ENCODE measurements at regions not wholly inside any gene's neighbourhood (a gene's known extent, or its start where the extent isn't known, plus 50 kb on each side); places are given as distances from the start of the nearest gene placed in this dataset.

DNA sequence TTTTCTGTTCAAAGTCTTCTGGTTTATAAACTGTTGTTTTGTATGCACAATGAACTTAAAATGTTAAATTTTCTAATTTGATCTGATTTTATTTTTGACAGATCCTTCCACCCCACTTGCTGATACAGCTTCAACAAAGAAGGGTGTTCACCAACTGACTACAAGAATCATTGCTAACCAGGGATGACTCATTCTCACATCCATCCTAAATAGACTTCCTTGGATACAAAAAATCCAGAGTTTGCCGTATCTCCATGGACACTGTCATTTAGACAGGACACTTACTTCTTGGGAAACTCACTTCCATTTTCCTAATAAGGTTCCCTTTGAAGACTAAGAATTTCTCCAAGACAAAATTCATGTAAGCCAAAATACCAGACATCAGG is 111.6 kb upstream of the NWD2 start:
- no peak overlapping the region for H2AFZ ChIP-seq (ENCODE audit: insufficient read depth, low read depth, low read length, poor library complexity, severe bottlenecking)
- ChIA-PET POLR2A (no interaction called here), CTCF (no interaction called here)
- DNase-seq (no peak), ATAC-seq (ENCODE audit: low read depth) (no peak)
- no peaks in the 10 kb centered on the region for H3K9me3 Mint-ChIP-seq (ENCODE audit: insufficient read depth)
- no peaks in the 10 kb centered on the region for H3K4me1 ChIP-seq (ENCODE audit: control insufficient read depth in 2 of 2, insufficient read depth in 2 of 2, low read length in 2 of 2)
- no peaks in the 10 kb centered on the region for H3K36me3 ChIP-seq (replicated peaks in 1 of 2; ENCODE audit: control extremely low read depth in 1 of 2, control insufficient read depth in 1 of 2, extremely low read depth in 1 of 2, insufficient read depth in 2 of 2, low read length in 1 of 2)
- H3K4me3 ChIP-seq (ENCODE audit: control extremely low read depth in 1 of 5, extremely low read depth in 1 of 5, insufficient read depth in 1 of 5, low read depth in 2 of 5, low read length in 4 of 5) = no peak overlapping the region
- TF ChIP-seq EZH2 (IDR thresholded peaks at IDR 0.05; ENCODE audit: borderline replicate concordance, insufficient read depth, low read depth, low read length, poor library complexity, severe bottlenecking) = no peak
- TF ChIP-seq, protein P1, sequence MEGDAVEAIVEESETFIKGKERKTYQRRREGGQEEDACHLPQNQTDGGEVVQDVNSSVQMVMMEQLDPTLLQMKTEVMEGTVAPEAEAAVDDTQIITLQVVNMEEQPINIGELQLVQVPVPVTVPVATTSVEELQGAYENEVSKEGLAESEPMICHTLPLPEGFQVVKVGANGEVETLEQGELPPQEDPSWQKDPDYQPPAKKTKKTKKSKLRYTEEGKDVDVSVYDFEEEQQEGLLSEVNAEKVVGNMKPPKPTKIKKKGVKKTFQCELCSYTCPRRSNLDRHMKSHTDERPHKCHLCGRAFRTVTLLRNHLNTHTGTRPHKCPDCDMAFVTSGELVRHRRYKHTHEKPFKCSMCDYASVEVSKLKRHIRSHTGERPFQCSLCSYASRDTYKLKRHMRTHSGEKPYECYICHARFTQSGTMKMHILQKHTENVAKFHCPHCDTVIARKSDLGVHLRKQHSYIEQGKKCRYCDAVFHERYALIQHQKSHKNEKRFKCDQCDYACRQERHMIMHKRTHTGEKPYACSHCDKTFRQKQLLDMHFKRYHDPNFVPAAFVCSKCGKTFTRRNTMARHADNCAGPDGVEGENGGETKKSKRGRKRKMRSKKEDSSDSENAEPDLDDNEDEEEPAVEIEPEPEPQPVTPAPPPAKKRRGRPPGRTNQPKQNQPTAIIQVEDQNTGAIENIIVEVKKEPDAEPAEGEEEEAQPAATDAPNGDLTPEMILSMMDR (IDR thresholded peaks at IDR 0.05) = no peak
- H3K4me3 Mint-ChIP-seq = no peak overlapping the region
- no peaks in the 10 kb centered on the region for H4K20me1 ChIP-seq (ENCODE audit: control insufficient read depth, insufficient read depth, low read length, poor library complexity, severe bottlenecking)
- H3K4me1 Mint-ChIP-seq = no peaks in the 10 kb centered on the region
- no peaks in the 10 kb centered on the region for H3K79me2 ChIP-seq (ENCODE audit: control insufficient read depth, insufficient read depth, low read length)
- H3K9me3 ChIP-seq (ENCODE audit: control extremely low read depth in 1 of 3, control insufficient read depth in 2 of 3, insufficient read depth in 1 of 3, low read length in 2 of 3) = no peaks in the 10 kb centered on the region
- H3K9ac ChIP-seq (ENCODE audit: low read length) = no peak overlapping the region
- H3K27me3 Mint-ChIP-seq = no peaks in the 10 kb centered on the region
- WGBS (ENCODE audit: insufficient coverage) = 82% methylated on average over 1 of the region's 1 CpG
- no peaks in the 10 kb centered on the region for H3K27me3 ChIP-seq (replicated peaks in 1 of 4; ENCODE audit: control extremely low read depth in 1 of 4, control insufficient read depth in 3 of 4, insufficient read depth in 4 of 4, low read length in 3 of 4)
- H3K4me2 ChIP-seq (replicated peaks; ENCODE audit: low read depth, low read length, poor library complexity, severe bottlenecking) = no peak overlapping the region
- no peak overlapping the region for H3K27ac ChIP-seq (ENCODE audit: low read length in 2 of 2)
- intact Hi-C loops (cut with micrococcal nuclease) = no loop called here
- H3K27ac Mint-ChIP-seq = no peak overlapping the region

DNA sequence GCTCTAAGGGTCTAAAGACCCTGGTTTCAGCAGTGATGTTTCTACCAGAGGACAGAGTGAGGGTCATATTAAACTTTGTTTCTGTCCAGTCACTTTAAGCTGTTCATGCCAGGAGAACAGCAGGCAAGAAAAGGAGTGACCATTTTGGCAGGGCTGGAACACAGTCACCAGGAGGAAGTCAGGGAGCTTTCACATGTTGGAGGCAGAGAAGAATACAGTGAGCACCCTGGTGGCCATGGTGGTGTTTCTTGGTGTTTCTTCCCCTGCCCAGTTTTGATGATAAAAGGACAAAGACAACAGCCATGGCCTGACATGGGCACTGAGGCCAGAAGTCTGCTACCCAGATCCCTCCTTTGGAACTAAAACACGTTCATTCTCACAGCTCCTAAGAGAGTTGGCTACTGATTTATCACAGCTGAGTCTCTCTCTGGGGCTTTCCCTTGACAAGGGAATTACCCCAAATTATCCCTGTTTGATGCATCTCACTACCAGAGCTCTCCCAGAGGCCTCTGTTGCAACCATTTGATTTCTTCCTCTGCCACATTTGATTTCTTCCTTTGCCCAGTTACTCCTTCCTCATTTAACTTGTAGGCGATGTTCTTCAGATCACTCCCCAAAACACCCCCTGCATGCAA is 106.4 kb upstream of the NWD2 start:
- 46% methylated on average over 1 of the region's 2 CpGs for WGBS (ENCODE audit: insufficient coverage)
- H3K79me2 ChIP-seq (ENCODE audit: control insufficient read depth, insufficient read depth, low read length) = no peaks in the 10 kb centered on the region
- no peak for TF ChIP-seq EZH2 (IDR thresholded peaks at IDR 0.05; ENCODE audit: borderline replicate concordance, insufficient read depth, low read depth, low read length, poor library complexity, severe bottlenecking)
- TF ChIP-seq, protein P1 (IDR thresholded peaks at IDR 0.05) = no peak
- CTCF ChIA-PET = no interaction called here
- Mint-ChIP-seq H3K4me1 (no peaks in the 10 kb centered on the region), H3K27ac (no peak overlapping the region), H3K27me3 (no peaks in the 10 kb centered on the region), H3K4me3 (no peak overlapping the region), H3K9me3 (ENCODE audit: insufficient read depth) (no peaks in the 10 kb centered on the region)
- intact Hi-C loops (cut with micrococcal nuclease) = no loop called here
- H3K9ac ChIP-seq (ENCODE audit: low read length) = no peak overlapping the region
- no peak overlapping the region for H3K4me2 ChIP-seq (replicated peaks; ENCODE audit: low read depth, low read length, poor library complexity, severe bottlenecking)
- DNase-seq = no peak
- no peaks in the 10 kb centered on the region for H3K9me3 ChIP-seq (ENCODE audit: control extremely low read depth in 1 of 3, control insufficient read depth in 2 of 3, insufficient read depth in 1 of 3, low read length in 2 of 3)
- POLR2A ChIA-PET = no interaction called here
- H2AFZ ChIP-seq (ENCODE audit: insufficient read depth, low read depth, low read length, poor library complexity, severe bottlenecking) = no peak overlapping the region
- no peaks in the 10 kb centered on the region for H3K27me3 ChIP-seq (replicated peaks in 1 of 4; ENCODE audit: control extremely low read depth in 1 of 4, control insufficient read depth in 3 of 4, insufficient read depth in 4 of 4, low read length in 3 of 4)
- H4K20me1 ChIP-seq (ENCODE audit: control insufficient read depth, insufficient read depth, low read length, poor library complexity, severe bottlenecking) = no peaks in the 10 kb centered on the region
- no peaks in the 10 kb centered on the region for H3K36me3 ChIP-seq (replicated peaks in 1 of 2; ENCODE audit: control extremely low read depth in 1 of 2, control insufficient read depth in 1 of 2, extremely low read depth in 1 of 2, insufficient read depth in 2 of 2, low read length in 1 of 2)
- no peak overlapping the region for H3K4me3 ChIP-seq (ENCODE audit: control extremely low read depth in 1 of 5, extremely low read depth in 1 of 5, insufficient read depth in 1 of 5, low read depth in 2 of 5, low read length in 4 of 5)
- no peaks in the 10 kb centered on the region for H3K4me1 ChIP-seq (ENCODE audit: control insufficient read depth in 2 of 2, insufficient read depth in 2 of 2, low read length in 2 of 2)
- H3K27ac ChIP-seq (ENCODE audit: low read length in 2 of 2) = no peak overlapping the region
- no peak for ATAC-seq (ENCODE audit: low read depth)

All from B cell (primary cell).